ENCODE measurements at regions not wholly inside any gene's neighbourhood (a gene's known extent, or its start where the extent isn't known, plus 50 kb on each side); places are given as distances from the start of the nearest gene placed in this dataset.

DNA sequence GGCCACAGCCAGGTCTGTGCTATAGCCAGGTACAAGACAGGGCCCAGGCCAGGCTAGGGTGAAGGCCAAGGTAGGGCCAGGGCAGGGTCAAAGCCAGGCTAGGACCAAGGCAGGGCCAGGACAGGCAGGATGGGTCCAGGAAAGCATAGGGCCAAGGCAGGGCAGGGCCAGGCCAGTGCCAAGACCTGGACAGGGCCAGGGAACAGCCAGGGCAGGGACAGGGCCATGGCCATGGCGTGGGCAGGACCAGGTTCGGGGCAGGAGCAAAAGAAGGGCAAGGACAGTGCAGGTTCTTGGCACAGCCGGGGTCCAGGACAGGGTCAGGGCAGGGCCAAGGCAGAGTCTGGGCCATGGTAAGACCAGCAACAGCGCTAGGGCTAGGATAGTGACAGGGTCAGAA, 153.4 kb downstream of the LIPI start:
- TF ChIP-seq EZH2 (IDR thresholded peaks at IDR 0.05; ENCODE audit: borderline replicate concordance, insufficient read depth, low read length, poor library complexity, severe bottlenecking) (no peak), POLR2AphosphoS5 (IDR thresholded peaks at IDR 0.05) (no peak), EP300 (conservative IDR thresholded peaks at IDR 0.05; ENCODE audit: poor library complexity, severe bottlenecking) (no peak), SMC3 (conservative IDR thresholded peaks at IDR 0.05; ENCODE audit: poor library complexity) (no peak), MXI1 (conservative IDR thresholded peaks at IDR 0.05; ENCODE audit: poor library complexity, severe bottlenecking) (no peak), RAD21 (conservative IDR thresholded peaks at IDR 0.05) (no peak)
- TF ChIP-seq, protein P1, sequence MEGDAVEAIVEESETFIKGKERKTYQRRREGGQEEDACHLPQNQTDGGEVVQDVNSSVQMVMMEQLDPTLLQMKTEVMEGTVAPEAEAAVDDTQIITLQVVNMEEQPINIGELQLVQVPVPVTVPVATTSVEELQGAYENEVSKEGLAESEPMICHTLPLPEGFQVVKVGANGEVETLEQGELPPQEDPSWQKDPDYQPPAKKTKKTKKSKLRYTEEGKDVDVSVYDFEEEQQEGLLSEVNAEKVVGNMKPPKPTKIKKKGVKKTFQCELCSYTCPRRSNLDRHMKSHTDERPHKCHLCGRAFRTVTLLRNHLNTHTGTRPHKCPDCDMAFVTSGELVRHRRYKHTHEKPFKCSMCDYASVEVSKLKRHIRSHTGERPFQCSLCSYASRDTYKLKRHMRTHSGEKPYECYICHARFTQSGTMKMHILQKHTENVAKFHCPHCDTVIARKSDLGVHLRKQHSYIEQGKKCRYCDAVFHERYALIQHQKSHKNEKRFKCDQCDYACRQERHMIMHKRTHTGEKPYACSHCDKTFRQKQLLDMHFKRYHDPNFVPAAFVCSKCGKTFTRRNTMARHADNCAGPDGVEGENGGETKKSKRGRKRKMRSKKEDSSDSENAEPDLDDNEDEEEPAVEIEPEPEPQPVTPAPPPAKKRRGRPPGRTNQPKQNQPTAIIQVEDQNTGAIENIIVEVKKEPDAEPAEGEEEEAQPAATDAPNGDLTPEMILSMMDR (IDR thresholded peaks at IDR 0.05; ENCODE audit: poor library complexity, severe bottlenecking), result no peak
- TF ChIP-seq, protein P2, sequence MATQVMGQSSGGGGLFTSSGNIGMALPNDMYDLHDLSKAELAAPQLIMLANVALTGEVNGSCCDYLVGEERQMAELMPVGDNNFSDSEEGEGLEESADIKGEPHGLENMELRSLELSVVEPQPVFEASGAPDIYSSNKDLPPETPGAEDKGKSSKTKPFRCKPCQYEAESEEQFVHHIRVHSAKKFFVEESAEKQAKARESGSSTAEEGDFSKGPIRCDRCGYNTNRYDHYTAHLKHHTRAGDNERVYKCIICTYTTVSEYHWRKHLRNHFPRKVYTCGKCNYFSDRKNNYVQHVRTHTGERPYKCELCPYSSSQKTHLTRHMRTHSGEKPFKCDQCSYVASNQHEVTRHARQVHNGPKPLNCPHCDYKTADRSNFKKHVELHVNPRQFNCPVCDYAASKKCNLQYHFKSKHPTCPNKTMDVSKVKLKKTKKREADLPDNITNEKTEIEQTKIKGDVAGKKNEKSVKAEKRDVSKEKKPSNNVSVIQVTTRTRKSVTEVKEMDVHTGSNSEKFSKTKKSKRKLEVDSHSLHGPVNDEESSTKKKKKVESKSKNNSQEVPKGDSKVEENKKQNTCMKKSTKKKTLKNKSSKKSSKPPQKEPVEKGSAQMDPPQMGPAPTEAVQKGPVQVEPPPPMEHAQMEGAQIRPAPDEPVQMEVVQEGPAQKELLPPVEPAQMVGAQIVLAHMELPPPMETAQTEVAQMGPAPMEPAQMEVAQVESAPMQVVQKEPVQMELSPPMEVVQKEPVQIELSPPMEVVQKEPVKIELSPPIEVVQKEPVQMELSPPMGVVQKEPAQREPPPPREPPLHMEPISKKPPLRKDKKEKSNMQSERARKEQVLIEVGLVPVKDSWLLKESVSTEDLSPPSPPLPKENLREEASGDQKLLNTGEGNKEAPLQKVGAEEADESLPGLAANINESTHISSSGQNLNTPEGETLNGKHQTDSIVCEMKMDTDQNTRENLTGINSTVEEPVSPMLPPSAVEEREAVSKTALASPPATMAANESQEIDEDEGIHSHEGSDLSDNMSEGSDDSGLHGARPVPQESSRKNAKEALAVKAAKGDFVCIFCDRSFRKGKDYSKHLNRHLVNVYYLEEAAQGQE (IDR thresholded peaks at IDR 0.05; ENCODE audit: borderline replicate concordance), result no peak

Data from neural cell (in vitro differentiated cells).